H7 (cell line): ENCODE measurements at regions not wholly inside any gene's neighbourhood (a gene's known extent, or its start where the extent isn't known, plus 50 kb on each side); places are given as distances from the start of the nearest gene placed in this dataset.

Source experiments
- DNase-seq: peaks from one replicate; pipeline ENCODE4 v3.0.0; 2012
- H3K27me3 ChIP-seq: 2 replicates; pipeline ENCODE4 v1.6.0; 2011; ENCODE audit warnings: mild to moderate bottlenecking, low read length; ENCODE audit not compliant: control insufficient read depth, insufficient read depth
- H3K36me3 ChIP-seq: replicated peaks from 2 replicates; pipeline ENCODE4 v1.5.1; 2011; ENCODE audit warnings: low read length; ENCODE audit not compliant: control insufficient read depth, insufficient read depth
- H3K4me3 ChIP-seq: 2 replicates; pipeline ENCODE4 v1.5.1; 2011; ENCODE audit warnings: low read depth, mild to moderate bottlenecking, control low read depth, low read length, moderate library complexity; ENCODE audit not compliant: insufficient read depth

DNA sequence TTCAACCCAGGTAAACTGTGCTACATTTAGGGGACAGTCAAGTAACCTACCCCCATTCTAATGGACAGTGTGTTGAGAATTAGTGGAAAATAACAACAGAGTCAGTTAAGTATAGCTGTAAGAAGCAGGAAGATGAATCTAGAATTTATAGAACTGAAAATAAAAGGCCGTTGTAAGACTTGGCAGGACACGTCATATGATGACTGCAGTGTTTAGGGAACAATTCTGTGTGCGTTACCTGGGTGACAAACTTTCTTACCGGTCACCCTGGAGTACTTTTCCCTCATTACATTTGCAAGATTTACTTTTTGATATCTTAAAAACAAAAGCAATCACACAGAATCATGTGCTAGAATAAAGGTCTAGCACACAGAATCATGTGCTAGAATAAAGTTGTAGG lies 536.3 kb upstream of the ZNF717 start:
- no peak overlapping the region for H3K4me3 ChIP-seq
- H3K36me3 ChIP-seq, result no peaks in the 10 kb centered on the region
- no peaks in the 10 kb centered on the region for H3K27me3 ChIP-seq
- no peak for DNase-seq

DNA sequence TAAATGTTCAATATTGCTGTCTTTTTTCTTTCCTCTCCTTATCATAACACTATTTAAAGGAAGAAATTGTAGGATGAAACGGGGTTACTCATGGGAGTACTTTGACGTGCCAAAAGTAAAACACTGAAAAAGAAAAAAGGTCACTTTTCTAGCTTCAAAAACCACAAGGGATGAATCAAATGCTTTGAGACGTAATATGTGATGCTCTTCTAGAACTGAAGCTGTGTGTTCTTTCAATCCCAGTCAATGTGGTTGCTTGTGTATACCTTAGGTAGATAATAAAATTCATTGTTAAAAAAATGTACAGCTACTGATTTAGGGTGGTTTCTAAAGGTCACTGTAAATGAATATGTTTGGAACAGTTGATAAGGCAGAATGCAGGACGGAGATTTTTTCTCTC lies 538.8 kb upstream of the ZNF717 start:
- no peak for DNase-seq
- H3K4me3 ChIP-seq, result no peak overlapping the region
- no peaks in the 10 kb centered on the region for H3K36me3 ChIP-seq

DNA sequence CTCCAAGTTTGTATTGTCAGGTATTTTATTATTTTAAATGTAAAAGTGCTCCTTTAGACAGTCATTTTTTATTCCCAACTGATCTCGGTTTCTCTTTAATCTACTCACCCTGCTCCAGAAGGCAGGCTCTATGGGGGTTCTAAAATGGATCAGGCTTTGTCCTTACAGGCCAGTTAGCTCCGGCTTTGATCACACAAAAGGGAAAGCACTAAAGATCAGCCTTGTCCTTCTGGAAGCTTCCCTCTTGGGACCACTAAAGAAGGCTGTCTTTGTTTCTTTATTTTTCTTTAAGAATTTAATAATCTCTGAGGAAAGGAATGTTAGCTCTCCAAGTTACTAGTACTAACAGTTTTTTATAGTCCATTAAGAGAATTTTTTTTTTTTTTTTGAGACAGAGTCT lies 560.5 kb upstream of the ZNF717 start:
- no peak overlapping the region for H3K4me3 ChIP-seq
- H3K27me3 ChIP-seq, result no peaks in the 10 kb centered on the region
- no peaks in the 10 kb centered on the region for H3K36me3 ChIP-seq
- no peak for DNase-seq

More for the DNA sequence above, 538.8 kb upstream of the ZNF717 start:
- no peaks in the 10 kb centered on the region; the same call in 1 of the 2 replicates for H3K27me3 ChIP-seq

DNA sequence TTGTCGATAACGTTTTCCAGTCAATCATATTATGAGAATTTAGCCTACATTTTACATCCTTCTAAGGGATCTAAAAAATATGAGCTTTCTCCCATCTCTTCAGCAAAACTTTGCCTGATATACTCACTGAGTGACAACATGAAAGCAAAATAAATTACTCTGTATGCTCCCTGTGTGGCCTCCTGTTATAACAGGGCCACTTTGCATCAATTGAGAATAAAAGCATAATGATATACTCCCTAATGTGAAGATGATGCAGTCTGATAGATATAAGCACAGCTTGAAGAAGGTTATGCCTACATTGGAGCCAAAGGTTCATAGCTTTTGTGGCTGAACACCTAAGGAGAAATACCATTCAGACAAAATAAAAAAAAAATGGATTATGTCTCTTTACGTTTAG lies 561.3 kb upstream of the ZNF717 start:
- Histone ChIP-seq H3K4me3 (no peak overlapping the region), H3K27me3 (no peaks in the 10 kb centered on the region), H3K36me3 (no peaks in the 10 kb centered on the region)
- no peak for DNase-seq

DNA sequence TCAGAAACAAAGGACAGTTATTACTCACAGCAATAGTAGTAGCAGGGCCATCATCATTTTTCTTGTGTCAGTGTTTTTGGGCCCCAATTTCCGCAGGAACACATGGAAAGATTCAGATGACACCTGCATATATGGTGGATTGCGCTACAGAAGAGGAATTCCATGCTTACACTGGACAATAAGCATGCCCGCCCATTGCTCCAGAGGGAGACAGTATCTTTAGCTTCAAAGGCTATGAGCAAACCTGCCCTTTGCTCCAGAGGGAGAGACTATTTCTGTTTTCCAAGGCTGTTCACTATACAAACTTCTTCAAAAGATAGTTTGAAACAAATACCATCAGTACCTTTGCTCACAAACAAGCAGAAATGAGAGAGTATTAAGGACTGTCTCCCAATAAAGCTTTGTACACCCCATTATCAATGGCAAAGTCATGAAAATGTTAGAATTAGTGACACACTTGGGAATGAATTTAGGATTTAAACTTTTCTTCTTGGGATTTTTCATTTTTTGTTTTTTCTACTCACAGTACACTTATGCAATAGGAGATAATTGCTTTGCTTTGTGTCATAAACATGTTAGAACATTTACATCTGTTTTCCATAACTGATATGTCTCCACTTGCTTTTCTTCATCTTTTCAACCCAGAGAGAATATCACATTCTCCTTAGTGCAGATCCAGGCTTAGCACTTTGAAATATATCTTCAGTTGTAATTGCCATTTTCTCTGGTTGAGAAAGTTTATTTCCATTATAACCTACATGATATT lies 564.5 kb upstream of the ZNF717 start:
- H3K36me3 ChIP-seq, result no peaks in the 10 kb centered on the region
- H3K27me3 ChIP-seq, result no peaks in the 10 kb centered on the region
- no peak for DNase-seq
- no peak overlapping the region for H3K4me3 ChIP-seq

DNA sequence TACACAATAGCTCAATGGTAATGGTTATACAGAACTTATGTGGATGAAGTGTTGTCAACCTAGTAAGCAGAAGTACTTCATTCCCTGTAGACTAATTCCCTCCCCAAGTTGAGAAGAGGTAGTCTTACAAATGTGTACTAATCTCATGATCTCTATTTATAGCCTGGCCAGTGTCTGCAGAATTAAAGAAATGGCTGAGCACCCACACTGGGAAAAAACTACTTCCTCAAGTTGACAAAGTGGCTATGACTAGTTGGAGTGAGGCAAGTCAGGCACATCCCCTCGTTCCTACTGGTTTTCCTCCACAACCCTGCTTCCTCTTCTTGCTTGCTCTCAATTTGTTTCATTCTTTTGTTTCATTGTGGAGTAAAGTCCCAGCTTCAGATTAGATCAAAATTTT lies 566.7 kb upstream of the ZNF717 start:
- DNase-seq, result no peak
- H3K4me3 ChIP-seq, result no peak overlapping the region
- no peaks in the 10 kb centered on the region for H3K27me3 ChIP-seq
- H3K36me3 ChIP-seq, result no peaks in the 10 kb centered on the region

DNA sequence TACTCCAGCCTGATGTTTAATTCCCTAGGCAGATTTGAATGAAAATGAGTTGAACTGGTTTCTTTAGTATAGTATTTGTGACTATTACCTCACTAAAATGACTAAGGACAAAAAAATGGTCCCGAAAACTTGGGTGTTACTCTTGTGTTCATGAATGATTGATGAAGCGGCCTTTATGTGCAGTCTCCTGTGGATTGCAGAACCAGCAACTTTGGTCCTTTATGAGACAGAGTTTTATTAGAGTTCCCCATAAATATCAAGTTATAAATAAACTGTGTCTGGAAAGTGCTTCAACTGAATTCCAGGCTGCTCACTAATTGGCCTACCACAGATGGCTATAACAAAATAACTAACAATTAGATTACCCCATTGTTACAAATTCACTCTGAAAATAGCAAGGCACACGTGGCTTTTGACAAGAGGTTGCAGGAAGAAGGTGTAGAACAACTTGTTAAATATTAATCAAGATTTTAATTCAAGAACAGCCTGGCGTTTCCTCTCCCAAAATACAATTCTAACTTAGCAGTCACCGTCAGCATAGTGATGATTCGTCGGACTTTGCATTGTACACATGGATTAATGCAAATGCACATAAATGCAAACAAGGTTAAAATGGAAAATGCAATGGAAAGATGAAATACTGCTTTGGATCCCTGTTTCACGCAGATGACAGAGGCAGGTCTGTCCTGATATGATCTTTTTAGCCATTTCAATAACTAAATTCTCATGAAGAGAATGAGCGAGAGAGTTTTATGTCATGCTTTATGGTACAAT lies 567.3 kb upstream of the ZNF717 start:
- no peaks in the 10 kb centered on the region for H3K27me3 ChIP-seq
- no peak overlapping the region for H3K4me3 ChIP-seq
- no peaks in the 10 kb centered on the region for H3K36me3 ChIP-seq
- no peak for DNase-seq

DNA sequence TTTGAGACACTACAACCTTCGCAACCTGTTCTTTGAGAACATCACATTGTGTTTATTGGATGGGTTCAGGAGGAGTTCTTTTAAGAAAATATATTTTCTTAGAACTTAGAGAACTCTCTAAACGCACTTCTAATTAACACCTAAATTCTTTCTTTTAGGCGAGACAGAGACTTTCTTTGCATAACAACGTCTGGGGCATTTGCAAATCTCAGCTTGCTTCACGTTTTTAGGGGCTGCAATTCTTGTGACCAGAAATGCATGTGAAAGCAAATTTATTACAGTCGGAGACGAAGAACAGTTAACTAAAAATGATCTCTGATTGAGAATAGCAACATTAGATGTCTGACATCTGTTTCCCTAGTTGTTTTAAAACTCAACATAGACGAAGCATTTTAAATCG lies 568.3 kb upstream of the ZNF717 start:
- no peaks in the 10 kb centered on the region for H3K27me3 ChIP-seq
- no peaks in the 10 kb centered on the region for H3K36me3 ChIP-seq
- no peak overlapping the region for H3K4me3 ChIP-seq
- DNase-seq, result no peak

DNA sequence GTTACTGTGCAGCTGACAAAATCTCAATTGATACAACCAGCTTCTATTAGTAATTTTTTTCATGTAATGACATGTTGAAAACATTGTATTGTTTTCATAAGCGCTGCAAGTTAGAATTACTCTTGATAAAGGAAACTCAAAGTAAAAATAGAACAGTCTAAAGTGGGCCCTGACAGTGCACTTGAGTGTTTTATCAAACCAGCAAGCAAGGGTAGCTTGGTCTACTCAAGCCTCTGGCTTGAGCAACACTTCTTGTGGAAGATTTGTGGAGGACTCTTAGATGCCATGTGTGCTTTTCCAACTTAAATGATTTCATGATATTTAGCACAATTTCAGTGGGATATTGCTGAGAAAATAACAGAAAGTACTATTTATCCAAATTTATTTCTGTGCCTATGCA lies 575.7 kb upstream of the ZNF717 start:
- DNase-seq, result no peak
- Histone ChIP-seq H3K36me3 (no peaks in the 10 kb centered on the region), H3K4me3 (no peak overlapping the region), H3K27me3 (no peaks in the 10 kb centered on the region)

DNA sequence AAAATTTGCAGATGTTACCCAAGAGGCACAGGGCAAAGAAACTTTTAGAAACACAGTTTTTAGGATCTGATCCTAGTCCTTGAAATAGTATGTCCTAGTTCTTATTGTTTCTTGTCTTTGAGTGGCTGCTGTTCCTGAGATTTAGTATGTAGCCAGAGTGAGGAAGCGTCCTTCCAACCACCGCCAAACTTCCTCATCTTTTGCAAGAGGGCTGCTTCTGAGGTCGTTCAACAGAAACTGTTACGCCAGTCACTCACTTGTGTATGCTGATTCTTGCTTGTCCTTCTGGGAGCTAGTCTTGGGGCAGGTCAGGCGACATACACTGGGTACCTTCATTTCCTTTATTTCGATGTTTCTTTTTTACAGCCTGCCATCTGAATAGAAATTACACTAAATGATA lies 577.3 kb upstream of the ZNF717 start:
- DNase-seq, result no peak
- H3K27me3 ChIP-seq, result no peaks in the 10 kb centered on the region
- H3K4me3 ChIP-seq, result no peak overlapping the region
- no peaks in the 10 kb centered on the region for H3K36me3 ChIP-seq

DNA sequence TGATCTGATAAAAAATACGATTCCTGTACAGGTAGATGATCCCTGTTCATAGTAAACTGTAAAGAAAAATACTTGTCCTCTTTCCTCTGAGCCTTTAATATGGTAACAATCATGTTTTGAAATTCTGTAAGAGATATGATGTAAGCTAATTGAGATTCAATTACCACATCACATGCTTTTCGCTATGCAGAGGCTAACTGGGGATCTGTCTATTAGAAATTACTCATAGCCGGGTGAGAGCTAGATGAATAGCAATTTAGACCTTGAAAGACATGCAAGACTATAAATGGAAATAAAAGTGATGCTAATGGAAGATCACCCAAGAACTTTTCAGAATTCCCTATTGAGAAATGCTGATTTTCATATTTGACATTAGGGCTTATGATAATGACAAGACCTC lies 579.9 kb upstream of the ZNF717 start:
- Histone ChIP-seq H3K36me3 (no peaks in the 10 kb centered on the region), H3K27me3 (no peaks in the 10 kb centered on the region), H3K4me3 (no peak overlapping the region)
- no peak for DNase-seq

DNA sequence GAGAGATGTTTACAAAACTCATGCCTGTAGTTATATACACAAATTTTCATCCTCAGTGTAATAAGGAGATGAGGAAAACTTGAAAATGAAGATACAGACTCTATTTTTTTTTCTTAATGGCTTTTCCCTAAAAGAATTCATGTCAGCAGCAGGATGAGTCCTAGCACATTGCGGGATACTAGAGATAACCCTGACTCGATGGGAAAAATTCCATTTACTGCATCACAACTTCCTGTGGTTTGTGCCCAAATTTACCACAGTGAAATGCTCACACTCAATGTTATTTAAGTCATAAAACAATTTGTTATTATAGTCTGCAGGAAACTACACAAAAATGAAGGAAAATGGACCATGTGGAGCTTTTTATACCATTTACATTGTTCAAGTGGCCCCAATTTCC lies 581.9 kb upstream of the ZNF717 start:
- Histone ChIP-seq H3K36me3 (no peaks in the 10 kb centered on the region), H3K27me3 (no peaks in the 10 kb centered on the region), H3K4me3 (no peak overlapping the region)
- DNase-seq, result no peak

DNA sequence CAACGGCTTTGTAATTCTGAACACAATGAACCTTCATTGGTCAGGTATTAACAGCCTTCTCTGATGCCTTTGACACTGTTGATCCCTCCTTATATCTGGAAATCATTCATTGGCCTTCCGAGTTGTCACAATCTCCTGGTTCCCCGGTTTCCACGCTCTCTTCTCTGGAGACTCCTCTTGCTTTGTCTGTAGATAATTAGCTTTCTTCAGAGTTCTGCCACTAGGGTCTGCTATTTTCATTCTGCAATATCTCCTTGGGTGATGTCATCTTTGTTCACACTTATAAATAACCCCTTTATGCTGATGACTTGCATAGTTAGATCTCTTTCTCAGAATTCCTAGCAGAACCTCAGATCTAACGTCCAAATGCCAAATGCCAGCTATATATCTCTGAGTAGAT lies 583.8 kb upstream of the ZNF717 start:
- no peaks in the 10 kb centered on the region for H3K36me3 ChIP-seq
- DNase-seq, result no peak
- no peaks in the 10 kb centered on the region for H3K27me3 ChIP-seq
- H3K4me3 ChIP-seq, result no peak overlapping the region

DNA sequence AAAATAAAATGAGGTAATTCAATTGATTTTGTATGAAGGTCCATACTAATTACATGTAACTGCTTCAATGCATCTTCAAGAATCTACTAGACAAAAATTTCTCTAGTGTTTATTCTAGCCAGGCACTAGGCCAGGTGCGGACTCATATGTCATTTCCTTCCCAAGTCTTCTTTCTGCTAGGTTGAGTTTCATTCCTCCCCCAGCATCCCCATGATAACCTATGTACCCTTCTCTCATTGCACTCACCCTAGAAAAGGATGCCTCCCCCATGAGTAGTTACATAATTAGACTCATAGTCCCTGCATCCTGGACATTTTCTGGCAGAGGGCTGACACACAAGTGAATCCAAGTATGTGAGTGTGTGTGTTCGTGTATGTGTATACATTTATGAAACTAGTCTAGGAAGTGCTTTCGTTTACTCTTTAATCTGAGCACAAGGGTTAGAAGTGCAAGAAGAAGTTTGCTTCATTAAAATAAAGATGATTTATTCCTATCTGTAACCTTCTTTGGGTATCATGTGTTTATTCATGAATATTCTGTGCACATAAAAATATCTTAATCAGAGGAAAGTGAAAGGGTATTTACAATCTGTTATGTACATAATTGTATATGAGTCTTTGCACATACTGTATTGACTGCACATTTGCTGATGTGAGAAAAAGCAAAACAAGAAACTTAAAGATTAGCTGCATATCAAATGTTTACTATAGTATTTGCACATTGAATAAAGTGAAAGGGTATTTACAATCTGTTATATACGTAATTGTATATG lies 585.6 kb upstream of the ZNF717 start:
- DNase-seq, result no peak

DNA sequence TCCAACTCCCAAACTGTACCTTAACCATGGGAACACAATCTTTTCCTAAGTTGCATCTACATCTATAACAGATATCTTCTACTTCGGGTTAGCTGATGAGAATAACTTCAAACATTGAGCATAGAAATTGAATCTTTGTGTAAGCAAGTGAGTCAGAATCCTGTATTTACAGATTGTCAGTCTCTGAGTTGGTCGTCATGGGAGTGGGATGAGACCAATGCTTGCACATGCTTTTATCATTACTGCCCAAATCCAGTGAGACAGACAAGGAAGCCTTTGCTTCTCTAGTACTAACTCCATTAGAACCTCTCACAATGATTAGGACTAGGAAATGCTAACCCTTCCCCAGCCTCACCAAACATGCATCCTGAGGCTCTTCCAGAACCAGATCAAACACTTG lies 587.1 kb upstream of the ZNF717 start:
- no peaks in the 10 kb centered on the region for H3K36me3 ChIP-seq
- DNase-seq, result no peak
- no peaks in the 10 kb centered on the region for H3K27me3 ChIP-seq
- no peak overlapping the region for H3K4me3 ChIP-seq

More for the DNA sequence above, 585.6 kb upstream of the ZNF717 start:
- H3K27me3 ChIP-seq, result no peaks in the 10 kb centered on the region
- no peak overlapping the region for H3K4me3 ChIP-seq
- H3K36me3 ChIP-seq, result no peaks in the 10 kb centered on the region
